ENCODE measurements at regions not wholly inside any gene's neighbourhood (a gene's known extent, or its start where the extent isn't known, plus 50 kb on each side); places are given as distances from the start of the nearest gene placed in this dataset.

GRCh38 chr1:232682248-232682647 is 52.3 kb upstream of the SIPA1L2 start:
- no peak for DNase-seq

GRCh38 chr1:232684371-232685105 is 54.6 kb upstream of the SIPA1L2 start:
- no peak for DNase-seq

- no peak for DNase-seq
These were observed 56.4 kb upstream of the SIPA1L2 start for GRCh38 chr1:232686346-232686745.

DNA sequence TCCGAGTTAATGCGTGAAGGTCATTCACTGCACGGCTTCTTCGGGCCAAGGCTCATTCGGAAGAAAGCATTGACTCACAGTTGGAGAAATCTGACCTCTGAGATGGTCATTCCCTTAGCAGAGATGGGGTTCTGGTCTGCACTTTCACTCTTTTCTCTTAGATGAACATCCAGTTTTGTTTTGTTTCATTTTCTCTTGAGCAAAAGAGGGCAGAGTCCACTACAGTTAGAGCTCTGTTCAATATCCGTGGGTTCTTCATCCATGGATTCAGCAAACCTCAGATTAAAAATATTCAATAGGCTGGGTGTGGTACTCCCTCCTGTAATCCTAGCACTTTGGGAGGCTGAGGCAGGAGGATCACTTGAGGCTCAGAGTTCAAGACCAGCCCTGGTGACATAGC is 57.4 kb upstream of the SIPA1L2 start:
- no peak for DNase-seq

- DNase-seq, result no peak
These were observed 57.8 kb upstream of the SIPA1L2 start for GRCh38 chr1:232687728-232688127.

DNA sequence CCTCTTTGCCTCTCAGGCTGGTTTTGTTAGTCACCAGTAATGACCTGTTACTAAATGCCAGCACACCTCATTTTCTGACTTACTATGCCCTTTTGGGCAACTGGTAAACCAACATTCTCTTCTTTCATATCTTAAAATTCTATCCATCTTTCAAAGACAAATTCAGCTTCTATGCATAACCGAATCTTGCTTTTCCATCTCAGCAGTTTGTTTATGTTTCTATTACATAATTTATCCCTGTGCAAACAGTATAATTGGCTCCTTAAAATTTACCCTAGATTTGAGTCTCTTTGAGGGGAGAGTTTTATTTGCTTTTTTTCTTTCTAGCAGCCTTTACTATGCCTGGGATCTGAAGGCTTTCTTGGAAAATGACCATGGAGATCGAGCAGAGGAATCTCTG is 58.5 kb upstream of the SIPA1L2 start:
- no peak for DNase-seq

DNA sequence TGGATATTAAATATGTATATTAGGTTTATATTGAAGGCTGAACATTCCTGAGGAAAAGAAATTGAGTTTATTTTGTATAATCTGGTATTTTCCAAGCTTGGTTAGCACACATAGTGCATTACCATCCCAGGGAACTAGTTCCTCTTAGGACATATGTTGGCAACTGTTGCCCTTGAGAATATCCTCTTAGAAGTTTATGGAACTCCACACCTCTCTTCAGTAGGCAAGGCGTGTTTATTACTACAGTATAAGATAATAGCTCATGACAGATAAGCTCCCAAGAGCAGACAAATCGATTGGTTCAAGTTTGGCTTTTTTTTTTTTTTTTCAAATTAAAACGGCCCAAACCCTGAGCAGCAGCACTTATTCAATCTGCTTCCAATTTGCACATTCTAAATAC is 59.8 kb upstream of the SIPA1L2 start:
- DNase-seq, result no peak

- no peak for DNase-seq
These were observed 60.5 kb upstream of the SIPA1L2 start for GRCh38 chr1:232690285-232690935.

GRCh38 chr1:232694475-232694874 is 64.5 kb upstream of the SIPA1L2 start:
- peak; percentile 68 for DNase-seq

GRCh38 chr1:232695621-232696385 is 65.9 kb upstream of the SIPA1L2 start:
- no peak for DNase-seq

- no peak for DNase-seq
These were observed 66.5 kb upstream of the SIPA1L2 start for GRCh38 chr1:232696466-232696865.

DNA sequence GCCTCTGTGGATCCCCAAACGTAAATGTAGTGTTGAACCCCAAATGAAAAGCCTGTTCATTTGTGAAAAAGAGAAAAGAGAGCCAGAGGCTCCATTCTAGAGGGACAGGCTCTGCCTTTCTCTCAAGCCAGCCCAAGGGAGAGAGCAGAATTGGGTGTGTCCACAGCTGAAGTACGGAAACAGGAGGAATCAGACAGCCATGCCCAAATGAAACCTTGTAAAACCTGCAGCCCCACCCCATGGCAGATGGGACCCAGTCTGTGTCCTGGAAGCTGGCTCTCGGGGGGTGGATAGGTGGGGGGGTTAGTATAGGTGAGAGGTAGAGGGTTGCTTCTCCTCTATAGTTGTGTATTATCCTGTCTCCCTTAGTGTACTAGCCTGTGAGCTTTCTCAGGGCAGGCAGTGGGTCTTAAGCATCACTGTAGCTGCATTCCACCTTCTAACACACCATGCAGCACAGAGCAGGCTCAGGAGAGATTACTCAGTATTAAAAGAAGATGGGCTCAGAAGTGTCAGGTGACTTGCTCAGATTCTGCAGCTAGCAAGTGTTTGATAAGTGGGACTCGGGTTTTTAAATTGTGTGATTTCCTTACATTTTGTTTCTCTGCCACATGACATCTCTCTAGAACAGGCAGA is 67.4 kb upstream of the SIPA1L2 start:
- DNase-seq, result no peak

DNA sequence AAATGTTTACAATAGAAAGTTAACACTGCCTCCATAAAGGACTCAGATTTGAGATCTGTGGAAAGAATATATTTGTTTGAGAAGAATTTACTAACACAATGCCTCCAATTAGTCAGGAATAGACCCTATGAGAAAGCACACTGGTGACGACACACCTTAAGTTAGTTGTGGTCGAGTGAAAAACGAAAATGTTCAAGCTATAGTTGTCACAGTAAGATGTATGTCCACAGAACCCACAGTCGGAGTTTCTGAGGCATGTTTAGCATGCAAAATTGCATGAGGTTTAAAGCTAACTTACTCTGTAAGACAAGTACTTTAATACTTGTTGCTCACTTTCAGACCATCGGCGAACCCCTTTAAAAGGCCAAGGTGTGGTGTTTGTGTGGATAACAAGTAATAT is 69.9 kb upstream of the SIPA1L2 start:
- no peak for DNase-seq

GRCh38 chr1:232702911-232703310 is 73.0 kb upstream of the SIPA1L2 start:
- no peak for DNase-seq

- DNase-seq, result peak; percentile 47
These were observed 74.3 kb upstream of the SIPA1L2 start for GRCh38 chr1:232704256-232704655.

GRCh38 chr1:232704694-232705680 is 75.1 kb upstream of the SIPA1L2 start:
- DNase-seq, result peak; percentile 84

GRCh38 chr1:232705815-232706575 is 76.1 kb upstream of the SIPA1L2 start:
- peak; percentile 16 for DNase-seq

GRCh38 chr1:232707142-232707541 is 77.2 kb upstream of the SIPA1L2 start:
- peak; percentile 13 for DNase-seq

- DNase-seq, result no peak
These were observed 79.5 kb upstream of the SIPA1L2 start for GRCh38 chr1:232709386-232709785.

DNA sequence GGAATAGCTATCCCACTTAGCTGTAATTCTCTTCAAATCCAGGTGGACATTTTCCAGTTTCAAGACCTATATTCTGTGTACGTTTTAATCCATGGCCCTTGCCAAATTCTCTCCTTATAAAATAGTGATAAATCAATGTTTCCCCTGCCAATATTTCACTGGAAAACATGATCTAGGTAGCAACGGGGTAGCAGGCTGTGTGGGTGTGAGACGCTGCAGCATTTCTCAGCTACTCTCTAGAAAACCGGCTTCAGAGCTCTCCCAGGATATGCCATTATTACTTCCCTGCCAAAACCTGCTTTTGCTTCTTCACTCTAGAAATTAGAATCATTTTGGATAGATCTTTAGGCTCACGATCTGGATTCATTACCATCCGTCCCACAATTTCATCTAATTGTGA is 82.1 kb upstream of the SIPA1L2 start:
- DNase-seq, result no peak

DNA sequence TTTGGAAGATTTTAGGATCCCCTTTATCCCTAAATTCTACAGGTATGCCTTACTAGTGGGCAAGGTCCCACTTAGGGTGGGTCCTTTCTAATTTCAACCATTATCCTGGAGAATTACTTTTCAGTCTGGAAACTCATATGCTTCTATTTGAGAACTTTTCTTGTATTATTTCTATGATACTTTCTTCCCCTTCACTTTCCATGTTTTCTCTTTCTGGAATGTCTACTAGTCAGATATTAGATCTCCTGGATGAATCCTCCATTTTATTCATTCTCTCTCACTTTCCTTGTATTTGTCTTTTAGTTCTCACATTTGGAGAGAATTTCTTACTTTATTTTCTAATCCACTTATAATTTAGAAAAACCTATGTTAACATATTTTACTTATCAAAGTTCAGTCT is 83.9 kb upstream of the SIPA1L2 start:
- DNase-seq, result no peak
